HEK293T (cell line): ENCODE measurements at regions not wholly inside any gene's neighbourhood (a gene's known extent, or its start where the extent isn't known, plus 50 kb on each side); places are given as distances from the start of the nearest gene placed in this dataset.

ENCODE experiments used
- BHLHE40 ChIP-seq: fragments of 450-650 bp; IDR thresholded peaks from 2 replicates; pipeline ENCODE4 v1.6.1; 2016; ENCODE audit warnings: mild to moderate bottlenecking, moderate library complexity, borderline replicate concordance
- CTBP1 ChIP-seq: fragments of 450-650 bp; IDR thresholded peaks from 2 replicates; pipeline ENCODE4 v1.6.1; 2016; ENCODE audit warnings: borderline replicate concordance
- ELF4 ChIP-seq: fragments of 450-650 bp; IDR thresholded peaks from 2 replicates; pipeline ENCODE4 v1.6.1; 2017; ENCODE audit warnings: antibody characterized with exemption
- FOXA1 ChIP-seq: fragments of 450-650 bp; IDR thresholded peaks from 2 replicates; pipeline ENCODE4 v1.6.1; 2016; ENCODE audit warnings: mild to moderate bottlenecking
- FOXK2 ChIP-seq: fragments of 450-650 bp; IDR thresholded peaks from 2 replicates; pipeline ENCODE4 v1.6.1; 2016; ENCODE audit warnings: mild to moderate bottlenecking
- FOXM1 ChIP-seq: fragments of 450-650 bp; IDR thresholded peaks from 2 replicates; pipeline ENCODE4 v1.6.1; 2017; ENCODE audit warnings: mild to moderate bottlenecking, borderline replicate concordance
- HDGF ChIP-seq: fragments of 450-650 bp; IDR thresholded peaks from 2 replicates; pipeline ENCODE4 v1.6.1; 2017; ENCODE audit warnings: antibody characterized with exemption, borderline replicate concordance
- NFRKB ChIP-seq: fragments of 450-650 bp; IDR thresholded peaks from 2 replicates; pipeline ENCODE4 v1.6.1; 2016; ENCODE audit warnings: mild to moderate bottlenecking, moderate library complexity
- PKNOX1 ChIP-seq: fragments of 450-650 bp; IDR thresholded peaks from 2 replicates; pipeline ENCODE4 v1.6.1; 2016
- SP1 ChIP-seq: fragments of 450-650 bp; IDR thresholded peaks from 2 replicates; pipeline ENCODE4 v1.6.1; 2017
- SUZ12 ChIP-seq: fragments of 450-650 bp; IDR thresholded peaks from 2 replicates; pipeline ENCODE4 v1.6.1; 2016; ENCODE audit warnings: mild to moderate bottlenecking
- TARDBP ChIP-seq: fragments of 450-650 bp; IDR thresholded peaks from 2 replicates; pipeline ENCODE4 v1.6.1; 2016
- ZNF384 ChIP-seq: fragments of 450-650 bp; IDR thresholded peaks from 2 replicates; pipeline ENCODE4 v1.6.1; 2016

GRCh38 chr3:159378396-159379194 is 576.7 kb downstream of the MFSD1 start:
- TF ChIP-seq FOXA1, result no peak
- no peak for TF ChIP-seq FOXK2
- no peak for TF ChIP-seq FOXM1
- no peak for TF ChIP-seq CTBP1
- no peak for TF ChIP-seq HDGF
- no peak for TF ChIP-seq ZNF384
- TF ChIP-seq ELF4, result no peak
- no peak for TF ChIP-seq SUZ12
- TF ChIP-seq SP1, result no peak
- TF ChIP-seq BHLHE40, result no peak
- TF ChIP-seq TARDBP, result no peak
- TF ChIP-seq NFRKB, result no peak
- TF ChIP-seq PKNOX1, result no peak
